ENCODE measurements at regions not wholly inside any gene's neighbourhood (a gene's known extent, or its start where the extent isn't known, plus 50 kb on each side); places are given as distances from the start of the nearest gene placed in this dataset.

DNA sequence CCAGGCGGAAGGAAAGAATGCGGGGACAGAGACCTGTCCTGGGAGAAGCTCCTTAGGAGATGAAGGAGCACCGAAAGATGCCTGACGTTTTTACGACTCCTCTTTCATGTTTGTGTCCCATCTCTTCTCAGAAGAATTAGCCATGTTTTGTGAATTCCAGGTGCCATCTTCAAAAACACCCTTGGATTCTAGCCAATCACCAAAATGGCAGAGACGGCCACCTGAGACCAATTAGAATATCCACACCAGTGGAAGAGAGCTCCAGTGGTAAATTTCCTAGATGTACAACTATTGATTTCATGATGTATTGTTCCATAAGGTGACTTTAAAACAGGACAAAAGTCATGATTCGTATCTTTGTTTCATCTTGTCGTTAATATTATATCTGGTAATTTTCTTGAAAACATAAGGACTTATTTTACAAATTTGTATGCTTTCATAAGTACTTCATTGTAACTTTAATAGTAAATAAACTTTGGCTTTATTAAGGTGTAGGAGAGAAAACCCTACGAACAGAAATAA, 62.3 kb upstream of the NUDT4 start:
- DNase-seq = no peak

DNA sequence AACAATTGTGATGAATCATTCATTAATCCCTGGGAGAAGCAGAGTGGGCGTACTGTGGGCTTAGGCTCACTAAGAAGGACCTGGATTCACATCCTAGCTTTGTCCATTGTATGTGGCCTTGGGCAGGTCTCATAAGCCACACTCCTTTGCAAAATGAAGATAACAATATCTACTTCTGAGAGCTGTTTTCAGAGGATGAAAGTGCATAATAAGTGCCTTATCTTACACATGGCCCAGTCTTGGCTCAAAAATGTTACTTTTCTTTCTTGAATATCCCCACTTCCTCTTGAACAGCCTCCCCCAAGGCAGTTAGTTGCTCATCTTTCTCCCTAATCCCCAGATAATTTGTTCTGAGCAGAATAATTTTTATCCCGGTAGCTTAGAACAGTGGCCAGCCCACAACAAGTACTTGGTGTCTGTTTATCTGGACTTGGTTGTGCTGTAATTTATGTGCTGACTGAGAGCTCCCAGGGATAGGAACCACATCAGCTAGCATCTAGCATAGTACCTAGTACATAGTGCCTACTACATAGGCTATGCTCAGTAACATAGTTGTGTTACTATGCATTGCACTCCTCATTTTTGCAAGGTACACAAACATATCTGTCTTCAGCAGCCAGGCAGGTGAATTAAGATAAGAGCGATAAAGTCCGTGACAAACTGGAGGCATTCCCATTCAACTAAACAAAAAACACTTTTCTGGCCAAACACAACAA, 61.7 kb upstream of the NUDT4 start:
- DNase-seq = no peak

DNA sequence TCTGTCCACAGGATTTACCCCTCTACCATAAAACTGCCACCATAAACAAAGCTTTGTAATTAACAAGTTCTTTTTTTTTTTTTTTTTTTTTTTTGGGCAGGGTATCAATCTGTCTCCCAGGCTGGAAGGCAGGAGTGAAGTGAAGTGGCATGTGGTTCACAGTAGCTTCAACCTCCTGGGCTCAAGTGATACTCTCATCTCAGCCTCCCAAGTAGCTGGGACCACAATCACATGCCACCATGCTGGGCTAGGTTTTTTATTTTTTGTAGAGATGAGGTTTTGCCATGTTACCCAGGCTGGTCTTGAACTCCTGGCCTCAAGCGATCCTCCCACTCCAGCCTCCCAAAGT, 61.1 kb upstream of the NUDT4 start:
- DNase-seq = no peak

DNA sequence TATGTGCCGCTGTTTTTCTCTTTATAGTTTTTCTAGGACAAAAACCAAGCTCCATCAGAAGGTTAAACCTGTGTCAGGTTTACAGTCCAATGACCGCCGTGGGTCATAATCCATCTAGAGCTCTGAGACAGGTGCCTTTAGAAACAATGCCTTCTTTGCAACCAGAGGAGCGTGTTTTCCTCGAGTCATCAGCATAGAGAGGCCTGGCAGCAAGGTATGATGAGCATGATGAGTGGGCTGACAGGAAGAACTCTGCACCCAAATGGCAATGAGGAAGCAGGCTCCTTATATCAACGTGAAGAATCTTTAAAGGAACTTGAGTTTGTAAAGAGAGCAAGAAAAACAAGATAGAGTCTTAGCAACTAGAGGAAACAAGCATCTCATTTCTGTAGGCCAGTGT, 60.5 kb upstream of the NUDT4 start:
- no peak for DNase-seq

DNA sequence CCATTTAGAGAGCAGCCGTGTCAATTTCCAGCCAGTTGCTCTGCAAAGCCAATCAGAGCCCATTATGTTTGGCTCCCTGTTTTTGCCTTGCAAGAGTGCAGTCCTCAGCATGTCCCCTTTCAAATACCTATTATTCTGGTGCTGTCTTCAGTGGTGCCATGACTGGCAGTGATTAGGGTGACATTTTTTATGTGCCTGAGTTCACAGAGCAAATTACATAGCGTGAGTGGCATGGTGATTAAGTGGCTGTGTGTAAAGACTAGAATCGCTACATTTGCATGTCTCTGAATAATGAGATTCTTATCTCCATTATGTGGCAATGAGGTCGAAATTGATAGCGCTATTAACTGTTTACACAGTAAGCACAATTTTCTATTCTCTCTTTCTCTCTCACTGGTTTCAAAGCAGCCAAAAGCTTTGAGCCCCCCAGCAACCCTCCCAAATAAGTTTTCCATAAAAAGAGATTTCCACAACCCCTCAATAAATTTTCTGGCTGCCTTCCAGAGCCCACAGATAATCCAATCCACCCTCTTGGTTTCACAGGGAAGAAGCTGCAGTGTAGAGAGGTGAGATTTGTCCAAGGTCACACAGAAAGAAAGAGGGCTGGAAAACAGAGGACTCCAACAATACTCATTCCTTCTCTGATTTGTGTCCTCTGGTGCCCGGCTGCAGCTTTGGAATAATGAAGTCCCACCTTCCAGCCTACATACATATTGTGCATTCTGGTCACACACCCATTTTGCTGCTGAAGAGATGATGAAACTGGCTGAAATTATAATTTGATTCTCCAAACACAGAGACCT, 58.8 kb upstream of the NUDT4 start:
- no peak for DNase-seq

DNA sequence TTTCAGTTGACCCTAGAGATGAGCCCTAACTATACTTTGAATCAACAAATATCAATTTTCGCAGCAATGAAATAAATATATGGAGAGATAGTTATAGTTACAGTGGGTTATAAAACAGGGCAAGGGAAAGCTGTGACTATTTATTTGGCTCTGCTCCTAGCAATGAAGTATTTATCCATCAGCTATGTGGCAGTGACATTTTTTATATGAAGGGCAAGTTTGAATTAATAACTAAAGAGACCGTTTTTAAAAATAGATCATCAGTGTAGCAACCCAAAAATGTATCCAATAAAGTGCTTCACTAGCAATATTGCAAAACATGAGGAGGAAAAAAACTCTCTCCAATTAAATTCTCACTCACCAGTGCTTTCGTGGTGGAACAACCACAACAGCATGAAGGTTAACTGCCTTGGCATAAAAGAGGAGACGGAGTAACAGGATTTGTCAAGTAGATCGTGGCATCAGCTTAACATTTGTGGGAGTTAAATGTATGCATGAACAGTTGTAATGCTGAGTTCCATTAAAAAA, 58.1 kb upstream of the NUDT4 start:
- no peak for DNase-seq

- DNase-seq = no peak
Observed at GRCh38 chr12:93322784-93323183, 54.9 kb upstream of the NUDT4 start.

GRCh38 chr12:93323625-93324329, 53.9 kb upstream of the NUDT4 start:
- no peak for DNase-seq

- no peak for DNase-seq
Observed at GRCh38 chr12:93325855-93326254, 51.9 kb upstream of the NUDT4 start.
